ENCODE measurements at regions not wholly inside any gene's neighbourhood (a gene's known extent, or its start where the extent isn't known, plus 50 kb on each side); places are given as distances from the start of the nearest gene placed in this dataset.

DNA sequence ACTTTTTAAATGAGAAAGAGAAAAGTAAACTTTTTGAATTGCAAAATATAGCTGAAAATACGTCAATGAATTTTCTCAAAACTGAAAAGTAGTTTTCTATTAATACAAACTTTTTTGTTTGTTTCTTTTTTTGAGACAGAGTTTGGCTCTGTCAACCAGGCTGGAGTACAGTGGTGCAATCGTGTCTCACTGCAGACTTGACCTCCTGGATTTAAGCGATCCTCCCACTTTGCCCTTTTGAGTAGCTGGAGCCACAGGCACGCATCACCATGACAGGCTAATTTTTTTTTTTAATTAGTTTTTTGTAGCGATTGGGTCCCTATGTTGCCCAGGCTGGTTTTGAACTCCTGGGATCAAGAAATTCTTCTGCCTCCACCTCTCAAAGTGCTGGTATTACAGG, 610.4 kb downstream of the ELAVL2 start:
- WGBS, 2 donors = 68 to 71% methylated on average over 5 of the region's 5 CpGs
- Histone ChIP-seq H3K36me3 (no peaks in the 10 kb centered on the region), H3K4me1 (no peaks in the 10 kb centered on the region), H3K27me3 (no peaks in the 10 kb centered on the region), H3K9me3 (no peaks in the 10 kb centered on the region), H3K4me3 (no peak overlapping the region), H3K27ac (no peak overlapping the region)
- no peak for DNase-seq (ENCODE audit: low spot score in 2 of 2)
- TF ChIP-seq, protein P1, sequence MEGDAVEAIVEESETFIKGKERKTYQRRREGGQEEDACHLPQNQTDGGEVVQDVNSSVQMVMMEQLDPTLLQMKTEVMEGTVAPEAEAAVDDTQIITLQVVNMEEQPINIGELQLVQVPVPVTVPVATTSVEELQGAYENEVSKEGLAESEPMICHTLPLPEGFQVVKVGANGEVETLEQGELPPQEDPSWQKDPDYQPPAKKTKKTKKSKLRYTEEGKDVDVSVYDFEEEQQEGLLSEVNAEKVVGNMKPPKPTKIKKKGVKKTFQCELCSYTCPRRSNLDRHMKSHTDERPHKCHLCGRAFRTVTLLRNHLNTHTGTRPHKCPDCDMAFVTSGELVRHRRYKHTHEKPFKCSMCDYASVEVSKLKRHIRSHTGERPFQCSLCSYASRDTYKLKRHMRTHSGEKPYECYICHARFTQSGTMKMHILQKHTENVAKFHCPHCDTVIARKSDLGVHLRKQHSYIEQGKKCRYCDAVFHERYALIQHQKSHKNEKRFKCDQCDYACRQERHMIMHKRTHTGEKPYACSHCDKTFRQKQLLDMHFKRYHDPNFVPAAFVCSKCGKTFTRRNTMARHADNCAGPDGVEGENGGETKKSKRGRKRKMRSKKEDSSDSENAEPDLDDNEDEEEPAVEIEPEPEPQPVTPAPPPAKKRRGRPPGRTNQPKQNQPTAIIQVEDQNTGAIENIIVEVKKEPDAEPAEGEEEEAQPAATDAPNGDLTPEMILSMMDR (IDR thresholded peaks at IDR 0.05) = no peak
- TF ChIP-seq EP300 (IDR thresholded peaks at IDR 0.05) (no peak), POLR2A (IDR thresholded peaks at IDR 0.05) (no peak)

DNA sequence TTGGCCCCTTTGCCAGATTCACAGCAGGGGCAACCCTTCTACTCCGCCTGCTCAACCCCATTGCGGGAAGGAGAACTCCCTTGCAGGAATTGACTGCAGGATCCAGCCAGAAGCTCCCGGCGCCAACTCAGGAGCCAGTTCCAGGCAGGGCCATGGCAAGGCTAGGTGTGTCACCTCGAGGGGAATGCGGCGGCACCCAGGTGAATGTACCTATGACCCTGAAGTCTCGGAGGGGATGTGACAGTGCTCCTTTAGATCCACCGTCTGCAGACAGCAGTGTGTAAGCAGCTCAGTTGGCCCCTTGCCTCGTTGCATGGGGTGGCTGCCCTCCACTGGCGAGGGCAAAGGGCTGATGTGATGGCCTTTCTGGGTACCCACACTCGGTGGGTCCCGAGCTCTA, 606.6 kb downstream of the ELAVL2 start:
- Histone ChIP-seq H3K27ac (no peak overlapping the region), H3K4me3 (no peak overlapping the region), H3K9me3 (peaks cover 0 to 4% (median 0%) of the 10 kb centered on the region in 4 donors), H3K27me3 (no peaks in the 10 kb centered on the region), H3K4me1 (no peaks in the 10 kb centered on the region), H3K36me3 (no peaks in the 10 kb centered on the region)
- WGBS, 2 donors = 85 to 90% methylated on average over 13 of the region's 13 CpGs
- no peak for DNase-seq (ENCODE audit: low spot score in 2 of 2)
- TF ChIP-seq POLR2A (IDR thresholded peaks at IDR 0.05) (no peak), EP300 (IDR thresholded peaks at IDR 0.05) (no peak)
- TF ChIP-seq, protein P1 (IDR thresholded peaks at IDR 0.05) = no peak

DNA sequence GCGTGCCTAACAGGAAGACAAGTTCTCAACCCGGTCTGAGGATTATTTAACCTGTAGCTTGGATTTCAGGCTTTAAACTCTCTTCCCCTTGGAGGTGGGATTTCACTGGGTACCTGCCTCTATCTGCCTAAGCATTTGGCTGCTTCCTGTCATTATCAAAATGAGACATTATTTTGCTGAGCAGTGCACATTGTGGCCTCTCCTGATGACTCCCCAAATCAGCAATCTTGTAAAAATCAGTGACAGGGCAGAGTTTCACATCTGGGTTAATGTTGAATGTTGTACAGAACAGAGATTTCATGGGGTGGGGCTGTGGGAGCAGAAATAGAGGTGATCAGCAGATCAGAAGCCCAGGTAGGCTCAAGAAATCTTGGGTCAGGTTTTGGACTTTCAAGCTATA, 605.9 kb downstream of the ELAVL2 start:
- Histone ChIP-seq H3K4me1 (no peaks in the 10 kb centered on the region), H3K27me3 (no peaks in the 10 kb centered on the region), H3K9me3 (peaks cover 0 to 4% (median 0%) of the 10 kb centered on the region in 4 donors), H3K27ac (no peak overlapping the region), H3K36me3 (no peaks in the 10 kb centered on the region), H3K4me3 (no peak overlapping the region)
- 74 to 77% methylated on average over 2 of the region's 2 CpGs for whole genome bisulfite sequencing, 2 donors
- TF ChIP-seq EP300 (IDR thresholded peaks at IDR 0.05) = no peak
- TF ChIP-seq, protein P1 (IDR thresholded peaks at IDR 0.05) = no peak
- no peak for TF ChIP-seq POLR2A (IDR thresholded peaks at IDR 0.05)
- no peak for DNase-seq (ENCODE audit: low spot score in 2 of 2)

DNA sequence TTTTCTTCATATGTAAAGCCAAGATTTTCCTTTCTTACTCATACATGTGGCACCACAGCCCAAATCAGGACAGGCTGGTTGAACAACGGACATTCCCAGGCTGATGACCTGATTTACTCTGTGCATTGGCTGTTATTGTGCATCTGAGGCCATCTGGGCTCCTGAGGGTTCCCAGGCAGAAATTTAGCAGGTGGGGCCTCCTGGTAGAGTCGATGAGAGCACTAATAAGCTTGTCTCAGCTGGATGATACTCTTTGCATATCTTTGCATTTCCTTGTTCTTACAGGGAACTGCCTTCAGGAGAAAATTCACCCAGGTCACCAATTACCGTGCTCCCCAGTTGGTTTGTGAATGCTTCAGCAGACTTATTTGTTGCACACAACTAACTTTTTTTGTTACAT, 605.1 kb downstream of the ELAVL2 start:
- no peaks in the 10 kb centered on the region for H3K36me3 ChIP-seq
- no peak for DNase-seq (ENCODE audit: low spot score in 2 of 2)
- TF ChIP-seq, protein P1 (IDR thresholded peaks at IDR 0.05) = no peak
- TF ChIP-seq EP300 (IDR thresholded peaks at IDR 0.05) (no peak), POLR2A (IDR thresholded peaks at IDR 0.05) (no peak)
- WGBS, 2 donors = 65 to 79% methylated on average over 3 of the region's 3 CpGs
- no peaks in the 10 kb centered on the region for H3K4me1 ChIP-seq
- no peak overlapping the region for H3K4me3 ChIP-seq
- no peak overlapping the region for H3K27ac ChIP-seq
- peaks cover 0 to 4% (median 0%) of the 10 kb centered on the region in 4 donors for H3K9me3 ChIP-seq
- H3K27me3 ChIP-seq = no peaks in the 10 kb centered on the region

DNA sequence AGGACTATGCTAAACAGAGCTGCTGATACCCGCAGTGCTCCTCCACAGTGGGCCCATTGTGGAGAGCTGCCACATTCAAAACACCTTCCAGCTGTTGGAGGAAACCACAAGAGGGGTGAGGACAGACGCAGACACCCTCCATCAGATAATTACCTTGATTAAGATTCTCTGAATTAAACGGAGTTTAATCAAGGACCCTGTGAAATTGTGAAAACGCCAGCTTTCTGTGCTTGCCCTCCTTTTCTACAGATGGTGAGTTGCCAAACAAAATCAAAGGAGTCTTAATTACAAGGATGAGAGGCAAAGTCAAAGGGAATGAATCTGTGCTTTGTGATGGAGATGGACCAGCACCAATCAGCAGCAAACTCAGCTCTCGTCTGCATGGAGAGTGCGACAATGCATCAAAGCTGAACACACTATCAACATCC, 596.1 kb downstream of the ELAVL2 start:
- H3K9me3 ChIP-seq = no peaks in the 10 kb centered on the region

More for the DNA sequence above, 596.1 kb downstream of the ELAVL2 start:
- Histone ChIP-seq H3K4me1 (no peaks in the 10 kb centered on the region), H3K36me3 (no peaks in the 10 kb centered on the region), H3K27me3 (no peaks in the 10 kb centered on the region), H3K27ac (no peak overlapping the region), H3K4me3 (no peak overlapping the region)
- WGBS, 2 donors = 40 to 46% methylated on average over 6 of the region's 6 CpGs
- no peak for DNase-seq (ENCODE audit: low spot score in 2 of 2)
- TF ChIP-seq, protein P1 (IDR thresholded peaks at IDR 0.05) = no peak
- no peak for TF ChIP-seq EP300 (IDR thresholded peaks at IDR 0.05)
- no peak for TF ChIP-seq POLR2A (IDR thresholded peaks at IDR 0.05)

All from tibial nerve (tissue), 4 donors.